ENCODE measurements at regions not wholly inside any gene's neighbourhood (a gene's known extent, or its start where the extent isn't known, plus 50 kb on each side); places are given as distances from the start of the nearest gene placed in this dataset.
"Not testable (repeated sequence)": the region's sequence is repeated elsewhere in the genome, so short reads cannot be mapped to it uniquely, and the experiment has no call there.

DNA sequence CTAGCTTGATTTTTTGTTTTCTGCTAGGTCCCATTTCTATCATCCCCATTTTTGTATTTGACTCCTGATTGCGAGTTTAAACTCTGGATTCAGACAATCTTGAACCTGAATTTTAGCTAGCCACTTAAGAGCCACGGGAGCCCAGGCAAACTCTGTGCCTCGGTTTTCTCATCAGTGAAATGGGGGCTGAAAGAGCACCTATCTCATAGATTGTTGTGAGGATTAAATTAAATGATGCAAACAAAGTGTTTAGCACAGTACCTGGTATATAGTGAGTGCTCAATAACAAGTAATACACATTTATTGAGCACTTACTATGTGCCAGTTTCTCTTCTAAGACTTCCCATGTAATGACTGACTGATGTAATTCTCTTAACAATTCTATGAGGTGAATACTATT lies 158.1 kb upstream of the POU3F1 start:
- DNase-seq: no peak

DNA sequence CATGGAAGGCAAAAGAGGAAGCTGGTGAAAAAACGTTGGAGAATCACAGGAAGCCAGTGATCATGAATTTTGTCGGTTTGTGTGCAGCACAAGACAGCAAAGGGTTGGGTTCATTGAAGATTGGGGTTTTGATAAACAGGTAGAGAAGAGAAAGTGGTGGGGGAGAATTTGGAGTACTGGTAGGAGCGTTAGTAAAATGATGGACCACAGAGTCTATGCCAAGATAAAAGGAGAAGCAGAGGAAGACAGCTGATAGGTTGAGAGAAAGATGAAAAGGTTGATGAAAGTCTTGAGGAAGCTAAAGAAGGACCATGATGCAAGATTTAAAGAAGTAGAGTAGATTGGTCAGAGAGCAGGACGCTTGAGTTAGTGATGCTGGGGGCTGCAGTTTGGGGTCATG lies 156.8 kb upstream of the POU3F1 start:
- DNase-seq: no peak

DNA sequence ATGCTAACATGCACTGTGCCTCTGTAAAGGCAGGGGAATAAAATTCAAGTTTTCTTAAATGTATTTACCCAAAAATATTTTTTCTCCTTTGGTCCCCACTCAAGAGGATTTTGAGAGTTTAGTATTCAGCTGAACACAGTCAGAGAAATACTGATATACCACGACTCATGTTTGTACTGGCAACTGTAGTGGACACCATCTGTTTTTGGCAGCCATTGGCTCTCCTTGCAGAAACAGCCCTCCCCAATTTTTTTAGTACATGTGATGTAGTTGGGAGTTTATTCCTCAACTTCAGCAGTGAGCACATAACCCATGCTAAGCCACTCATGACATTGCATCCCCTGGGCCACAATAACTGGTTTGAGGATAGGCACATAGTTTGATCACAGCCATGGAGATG lies 154.8 kb upstream of the POU3F1 start:
- DNase-seq: no peak

DNA sequence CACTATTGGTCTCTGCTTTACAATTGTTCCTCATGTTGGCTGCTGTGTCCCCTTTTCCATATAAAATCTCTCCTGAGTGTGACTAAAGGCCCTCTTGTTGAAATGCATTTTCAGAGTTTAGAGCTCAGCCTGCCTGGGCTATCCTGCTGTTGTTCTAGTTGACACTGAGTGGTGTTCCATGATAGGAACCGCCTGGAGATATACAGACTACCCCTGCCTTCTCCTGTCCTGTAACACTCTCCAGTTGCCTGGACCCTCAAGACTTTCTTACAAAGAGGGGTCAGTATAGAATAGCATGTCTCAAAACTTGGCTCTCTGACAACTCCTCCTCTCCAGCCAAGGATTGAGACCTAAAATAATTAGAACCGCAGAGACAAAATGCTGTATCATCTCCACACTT lies 152.0 kb upstream of the POU3F1 start:
- DNase-seq: no peak

DNA sequence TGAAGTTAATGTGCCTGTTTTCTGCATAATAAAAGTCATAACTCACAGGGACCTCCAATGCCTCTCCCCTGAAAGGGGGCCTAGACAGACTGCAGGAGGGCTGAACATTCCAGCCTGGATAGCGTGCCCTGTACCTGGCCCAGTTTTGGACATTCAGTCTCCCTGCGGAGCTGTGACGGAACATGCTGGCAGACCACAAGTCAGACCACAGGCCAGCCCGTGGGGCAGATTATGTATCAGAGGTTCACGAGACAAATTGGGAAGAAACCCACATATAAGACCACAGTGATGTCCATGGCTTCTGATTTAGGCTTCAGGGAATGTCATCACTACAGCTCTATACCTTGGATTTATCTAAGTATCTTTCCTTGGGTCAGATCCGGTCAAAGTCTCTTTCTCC lies 151.5 kb upstream of the POU3F1 start:
- no peak for DNase-seq

DNA sequence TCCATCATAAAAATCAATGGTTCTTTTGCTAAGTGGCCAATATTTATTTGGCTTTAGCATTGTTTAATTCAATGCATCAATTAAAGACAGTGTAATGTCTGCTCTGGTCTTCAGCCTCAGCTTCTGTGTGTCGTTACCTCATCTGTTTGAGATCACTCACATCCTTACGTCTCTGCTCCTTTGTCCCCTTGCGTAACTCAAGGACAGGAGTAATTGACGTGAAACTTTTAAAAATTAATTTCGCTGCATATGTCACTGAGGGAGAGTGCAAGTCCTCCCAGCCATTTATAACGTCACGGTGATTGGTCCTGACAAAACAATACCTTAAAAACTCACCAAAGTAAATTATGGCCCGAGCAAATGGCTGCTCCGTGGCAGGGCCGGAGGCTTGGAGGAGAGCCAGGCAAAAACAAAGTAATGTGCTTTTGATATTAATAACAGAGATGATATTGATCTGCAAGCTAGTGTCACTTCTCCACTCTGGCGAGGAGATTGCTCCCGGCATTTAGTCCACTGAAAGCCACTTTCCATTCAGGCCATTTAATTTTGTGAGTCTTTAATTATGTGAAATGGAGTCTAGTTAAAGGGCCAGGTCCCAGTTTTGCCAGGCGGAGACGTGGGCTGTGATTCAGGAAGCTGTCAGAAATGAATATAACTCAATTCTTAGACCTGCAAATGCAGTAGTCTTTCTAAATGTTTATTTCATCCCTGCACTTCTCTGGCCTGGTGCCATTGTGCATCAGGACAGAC lies 150.9 kb upstream of the POU3F1 start:
- DNase-seq: no peak

DNA sequence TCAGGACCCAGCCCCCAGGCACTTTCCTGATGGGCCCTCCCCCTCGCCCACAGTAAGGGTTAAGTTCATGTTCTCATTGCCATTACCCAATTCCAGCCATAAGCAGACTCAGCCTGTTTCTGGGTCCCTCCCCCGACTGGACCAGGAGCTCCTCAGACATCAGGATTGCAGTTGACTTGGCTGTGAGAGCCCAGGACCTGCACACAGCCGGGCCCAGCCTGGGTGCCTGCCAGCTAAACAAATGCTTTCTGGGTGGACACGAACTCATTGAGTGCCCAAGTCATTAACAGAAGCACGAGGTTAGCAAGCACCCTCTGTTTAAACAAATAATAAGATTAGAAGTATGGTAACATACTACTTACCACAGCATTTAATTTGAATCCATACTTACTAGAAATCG lies 147.9 kb upstream of the POU3F1 start:
- DNase-seq: no peak

DNA sequence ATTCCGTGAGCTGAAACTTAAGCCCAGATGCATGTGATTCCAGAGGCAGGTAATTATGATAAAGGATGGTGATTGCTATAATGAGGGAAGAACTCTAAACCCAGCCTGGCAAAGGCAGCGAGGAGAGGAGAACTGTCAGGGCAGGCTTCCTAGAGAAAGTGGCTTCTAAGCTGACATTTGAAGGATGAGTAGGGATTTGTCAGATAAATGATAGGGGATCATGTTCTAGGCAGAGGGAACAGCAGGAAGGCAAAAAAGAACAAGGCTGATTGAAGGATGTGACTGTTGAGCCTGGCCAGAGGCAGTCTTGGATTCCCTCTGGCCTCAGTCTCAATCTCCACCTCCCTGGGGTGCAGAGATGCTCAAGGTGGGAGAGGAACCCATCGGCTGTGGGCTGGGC lies 146.4 kb upstream of the POU3F1 start:
- no peak for DNase-seq

DNA sequence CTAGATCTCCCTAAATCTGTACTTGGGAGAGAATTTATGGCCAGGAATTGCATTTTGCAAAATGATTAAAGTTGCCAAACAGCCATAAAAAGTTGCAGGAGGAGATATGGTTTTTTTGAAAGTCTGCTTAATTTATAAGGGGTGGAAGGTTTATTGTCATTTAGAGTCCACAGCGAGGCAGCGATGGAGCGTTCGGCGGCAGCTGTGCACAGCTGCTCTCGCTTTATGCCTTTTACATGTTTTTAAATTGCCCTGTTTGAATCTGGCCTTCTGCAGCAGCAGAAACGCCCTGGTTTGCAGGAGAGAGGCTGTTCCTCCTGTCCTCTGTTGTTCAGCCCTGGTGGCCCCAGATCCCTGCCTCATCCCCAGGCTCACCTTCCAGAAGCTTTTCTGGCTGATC lies 144.9 kb upstream of the POU3F1 start:
- no peak for DNase-seq

DNA sequence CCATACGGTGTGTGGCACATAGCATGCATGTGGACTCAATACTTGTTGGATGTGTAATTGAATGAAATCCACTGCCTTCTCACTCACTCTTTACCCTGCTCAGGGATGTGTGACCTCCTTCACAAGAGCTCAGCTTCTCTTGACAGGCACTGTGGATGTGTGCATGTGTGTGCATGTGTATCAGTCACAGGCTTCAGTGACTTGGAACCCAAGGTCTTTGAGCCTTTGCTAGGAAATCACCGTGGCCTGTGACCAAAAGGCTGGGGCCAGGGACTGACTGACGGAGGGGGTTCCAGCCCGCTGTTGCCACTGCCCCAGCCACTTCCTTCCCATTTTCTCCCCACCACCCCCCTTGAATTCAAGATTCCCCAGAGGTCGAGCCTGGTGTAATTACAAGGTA lies 144.4 kb upstream of the POU3F1 start:
- DNase-seq: no peak

DNA sequence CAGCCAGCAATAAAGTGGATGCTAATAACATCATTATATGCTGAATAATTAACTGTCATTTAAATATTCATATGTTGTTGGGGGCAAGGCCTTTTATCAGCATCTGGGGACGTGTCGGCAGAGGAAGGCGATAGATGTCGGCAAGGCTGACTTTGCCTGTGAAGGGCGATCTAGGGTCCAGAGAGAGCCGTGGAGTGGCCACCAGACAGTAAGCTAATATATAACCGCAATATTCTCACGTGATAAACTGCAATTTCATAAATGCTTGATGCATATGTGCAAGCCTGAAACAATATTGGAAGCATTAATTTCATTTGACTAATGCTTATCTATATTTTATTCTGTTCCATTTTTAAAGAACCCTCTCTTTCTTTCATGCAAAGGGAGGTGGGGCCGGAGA lies 141.0 kb upstream of the POU3F1 start:
- no peak for DNase-seq

DNA sequence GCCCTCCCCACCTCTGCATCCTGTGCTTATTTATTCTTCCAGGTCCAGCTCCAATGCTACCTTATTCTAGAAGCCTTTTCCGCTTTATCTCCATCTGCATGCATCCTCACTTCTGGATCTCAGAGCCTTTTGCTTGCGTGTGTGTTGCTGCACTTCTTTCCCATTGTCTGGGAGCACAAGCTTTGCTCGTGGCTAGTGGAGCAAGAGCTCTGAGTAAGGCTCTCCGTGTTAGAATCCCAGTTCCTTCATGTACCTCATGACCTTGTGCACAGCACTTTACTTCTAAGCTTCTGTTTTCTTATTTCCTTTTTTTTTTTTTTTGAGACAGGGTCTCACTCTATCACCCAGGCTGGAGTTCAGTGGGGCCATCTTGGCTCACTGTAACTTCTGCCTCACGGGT lies 140.0 kb upstream of the POU3F1 start:
- no peak for DNase-seq

DNA sequence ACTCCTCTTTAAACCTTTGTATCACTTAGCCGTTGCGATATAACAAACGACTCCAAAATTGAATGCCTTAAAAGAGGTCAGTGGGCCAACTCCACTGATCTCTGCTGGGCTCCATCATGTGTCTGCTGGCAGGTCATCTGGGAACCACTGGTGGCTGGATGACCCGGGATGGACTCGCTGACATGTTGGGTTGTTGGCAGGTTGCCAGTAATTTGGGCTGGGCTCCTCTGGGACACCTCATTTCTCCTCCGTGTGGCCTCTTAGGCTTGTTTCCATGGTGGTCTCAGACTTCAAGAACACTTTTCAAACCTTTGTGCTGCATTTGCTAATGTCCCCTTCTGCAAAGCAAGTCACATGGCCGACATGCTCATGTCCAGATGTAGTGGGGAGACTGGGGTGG lies 139.3 kb upstream of the POU3F1 start:
- DNase-seq: no peak

DNA sequence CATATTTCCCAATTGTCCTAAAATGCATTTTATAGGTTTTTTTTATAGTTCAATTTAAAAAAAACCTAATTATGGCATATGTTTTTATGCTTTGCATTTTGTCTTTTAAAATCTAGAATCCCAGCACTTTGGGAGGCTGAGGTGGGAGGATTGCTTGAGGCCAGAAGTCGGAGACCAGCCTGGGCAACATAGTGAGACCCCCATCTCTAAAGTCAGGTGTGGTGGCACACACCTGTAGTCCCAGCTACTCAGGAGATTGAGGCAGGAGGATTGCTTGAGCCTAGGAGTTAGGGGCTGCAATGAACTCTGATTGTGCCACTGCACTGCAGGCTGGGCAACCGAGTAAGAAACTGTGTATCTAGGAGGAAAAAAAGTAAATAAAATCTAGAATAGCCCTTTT lies 137.2 kb upstream of the POU3F1 start:
- no peak for DNase-seq

DNA sequence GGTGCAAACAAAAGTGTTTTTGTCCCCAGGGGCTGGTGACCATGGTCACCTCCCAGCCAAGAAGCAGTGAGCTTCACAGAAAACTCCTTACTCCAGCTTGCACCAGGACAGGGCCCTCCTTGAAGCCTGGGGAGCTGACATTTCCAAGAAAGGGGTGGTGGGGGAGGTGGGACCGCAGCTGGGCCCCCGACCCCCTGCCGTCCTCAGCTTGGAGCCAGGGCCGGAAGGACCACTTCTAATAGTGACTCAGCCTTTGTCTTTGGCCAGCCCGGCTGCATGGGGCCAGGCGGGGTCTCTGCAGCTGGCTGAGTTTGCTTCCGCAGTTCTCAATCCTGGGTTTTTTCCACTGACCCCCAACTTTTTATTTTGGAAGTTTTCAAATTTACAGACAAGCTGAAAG lies 136.5 kb upstream of the POU3F1 start:
- DNase-seq: no peak

DNA sequence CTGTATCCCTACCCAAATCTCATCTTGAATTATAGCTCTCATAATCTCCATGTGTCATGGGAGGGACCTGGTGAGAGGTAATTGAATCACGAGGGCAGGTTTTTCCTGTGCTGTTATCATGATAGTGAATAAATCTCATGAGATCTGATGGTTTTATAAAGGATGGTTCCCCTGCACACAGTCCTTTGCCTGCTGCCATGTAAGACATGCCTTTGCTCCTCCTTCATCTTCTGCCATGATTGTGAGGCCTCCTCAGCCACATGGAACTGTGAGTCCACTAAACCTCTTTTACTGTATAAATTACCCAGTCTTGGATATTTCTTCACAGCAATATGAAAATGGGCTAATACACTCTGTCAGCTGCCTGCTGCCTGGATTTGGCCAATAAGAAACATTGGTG lies 133.8 kb upstream of the POU3F1 start:
- not testable (repeated sequence) for DNase-seq

DNA sequence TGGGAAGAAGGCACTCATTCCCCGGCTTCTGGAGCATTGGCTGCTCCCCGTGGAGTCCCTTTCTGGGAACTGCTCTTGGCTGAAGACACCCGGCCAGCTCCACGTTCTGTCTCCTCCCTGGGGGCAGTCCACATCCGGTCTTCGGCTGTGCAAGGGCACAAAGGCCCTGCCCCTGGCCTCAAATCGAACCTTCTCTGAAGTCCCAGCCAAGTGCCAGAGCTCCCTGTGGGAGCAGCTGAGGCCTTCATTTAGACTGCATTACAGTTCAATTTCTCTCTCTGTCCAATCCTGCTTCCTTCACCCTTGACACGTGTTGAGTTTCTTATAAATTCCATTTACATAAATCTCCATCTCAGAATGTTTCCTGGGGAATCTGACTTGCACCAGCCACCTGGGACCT lies 132.9 kb upstream of the POU3F1 start:
- DNase-seq: no peak

DNA sequence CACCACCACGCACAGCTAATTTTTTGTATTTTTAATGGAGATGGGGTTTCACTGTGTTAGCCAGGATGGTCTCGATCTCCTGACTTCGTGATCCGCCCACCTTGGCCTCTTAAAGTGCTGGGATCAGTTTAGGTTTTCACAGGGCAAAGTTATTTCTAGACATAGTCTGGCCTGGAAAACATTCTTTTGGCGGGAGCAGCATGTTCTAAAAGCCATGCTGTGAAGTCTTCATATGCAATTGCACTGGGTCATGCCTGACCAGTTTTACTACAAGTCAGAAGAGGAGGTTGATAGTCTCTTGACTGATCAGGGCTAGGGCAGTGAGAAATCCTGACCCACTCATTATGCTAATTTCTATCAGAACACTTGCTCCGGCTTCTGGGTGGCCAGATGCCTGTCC lies 131.6 kb upstream of the POU3F1 start:
- no peak for DNase-seq

DNA sequence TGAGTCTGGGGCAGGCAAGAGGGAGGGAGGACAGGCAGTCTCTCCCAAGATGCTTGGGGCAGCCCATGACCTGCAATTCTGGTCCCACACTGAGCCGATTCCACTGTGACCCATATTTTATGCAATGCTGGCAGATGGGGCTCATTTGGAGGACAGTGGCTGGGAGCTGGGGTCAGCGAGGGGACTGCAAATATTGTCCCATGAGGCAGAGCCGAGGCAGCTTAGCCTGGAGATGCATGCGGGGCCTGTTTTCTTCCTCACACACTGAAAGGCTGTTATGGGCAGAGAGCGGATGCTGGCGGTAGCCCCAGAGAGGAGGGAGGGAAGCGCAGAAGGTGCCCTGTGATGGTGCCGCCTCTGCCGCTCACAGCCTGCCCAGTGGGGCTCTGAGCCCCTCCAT lies 128.5 kb upstream of the POU3F1 start:
- no peak for DNase-seq

DNA sequence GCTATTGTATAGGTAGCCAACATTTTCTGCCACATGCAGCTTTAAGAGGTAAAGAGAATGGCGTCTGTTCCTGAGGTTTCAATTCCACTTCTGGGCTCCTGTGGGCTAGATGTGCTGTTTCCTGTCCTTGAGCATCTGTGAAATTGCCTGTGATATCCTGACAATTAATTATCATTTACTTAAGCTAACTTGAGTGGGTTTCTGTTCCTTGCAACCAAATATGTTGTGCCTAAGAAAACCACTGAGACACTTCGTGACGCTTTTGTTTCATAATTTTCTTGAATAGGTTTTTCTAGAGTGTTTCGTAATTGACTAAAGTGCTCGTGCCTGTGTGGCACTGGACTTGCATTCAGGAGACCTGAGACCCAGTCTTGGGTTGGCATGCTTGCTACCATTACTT lies 127.3 kb upstream of the POU3F1 start:
- no peak for DNase-seq

DNA sequence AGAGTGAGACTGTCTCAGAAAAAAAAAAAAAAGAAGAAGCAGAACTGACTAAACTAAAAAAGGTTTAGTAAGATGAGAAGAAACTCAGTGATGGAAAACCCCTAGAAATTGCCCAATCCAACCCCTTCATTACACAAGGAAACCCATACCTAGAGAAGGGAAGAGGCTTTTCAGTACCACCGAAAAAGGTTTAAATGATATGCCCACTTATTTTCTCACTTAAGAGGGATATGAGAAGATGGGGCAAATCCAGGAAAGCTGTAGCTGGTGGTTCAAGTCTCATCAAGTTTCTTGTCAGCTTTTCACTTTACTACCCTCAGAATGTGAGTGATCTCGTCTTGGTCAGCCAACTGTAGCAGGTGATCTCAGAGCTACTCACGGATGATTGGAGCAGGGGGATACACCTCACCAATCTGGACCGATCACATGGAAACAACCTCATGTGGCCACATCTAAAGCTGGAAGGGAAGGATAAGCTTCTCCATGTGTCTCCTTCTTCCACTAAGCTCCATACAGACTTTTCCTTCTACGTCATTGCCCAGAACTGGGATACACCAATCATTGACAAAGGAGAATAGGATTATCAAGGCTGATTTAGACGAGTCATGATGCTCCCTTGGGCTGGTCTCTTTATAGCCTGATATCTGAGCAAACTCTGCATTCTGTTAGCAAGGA lies 126.7 kb upstream of the POU3F1 start:
- no peak for DNase-seq

DNA sequence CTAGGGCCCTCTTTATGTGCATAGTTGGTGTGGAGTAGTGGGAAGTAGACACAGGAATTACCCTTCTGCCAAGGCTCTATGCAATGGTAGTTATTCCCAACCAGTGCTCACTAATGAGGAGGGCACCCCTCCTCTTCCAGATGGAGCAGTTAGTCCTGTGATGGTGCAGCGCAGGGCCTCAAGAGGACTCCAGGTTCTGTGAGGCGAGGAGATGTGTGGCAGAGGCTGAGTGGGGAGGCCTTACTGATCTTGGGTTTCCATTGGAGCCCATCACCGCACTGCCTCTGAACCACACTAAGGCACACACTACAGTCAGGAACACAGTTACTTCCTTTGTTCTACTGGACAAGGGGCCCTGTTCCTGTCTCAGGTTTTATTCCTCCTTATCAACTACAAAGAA lies 122.5 kb upstream of the POU3F1 start:
- no peak for DNase-seq

DNA sequence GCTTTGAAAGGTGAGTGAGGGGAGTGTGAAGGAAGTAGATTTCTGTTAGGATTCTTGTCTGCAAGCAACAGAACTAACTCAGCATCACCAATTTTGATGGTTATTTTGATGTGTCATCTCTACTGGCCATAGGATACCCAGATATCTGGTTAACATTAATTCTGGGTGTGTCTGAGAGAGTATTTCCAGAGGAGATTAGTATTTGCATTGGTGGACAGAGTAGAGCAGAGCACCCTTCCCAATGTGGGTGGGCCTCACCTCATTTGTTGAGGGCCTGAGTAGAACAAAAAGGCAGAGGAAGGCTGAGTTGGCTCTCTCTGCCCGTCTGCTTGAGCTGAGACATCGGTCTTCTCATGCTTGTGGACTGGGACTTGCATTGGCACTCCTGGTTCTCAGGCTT lies 121.8 kb upstream of the POU3F1 start:
- DNase-seq: no peak

DNA sequence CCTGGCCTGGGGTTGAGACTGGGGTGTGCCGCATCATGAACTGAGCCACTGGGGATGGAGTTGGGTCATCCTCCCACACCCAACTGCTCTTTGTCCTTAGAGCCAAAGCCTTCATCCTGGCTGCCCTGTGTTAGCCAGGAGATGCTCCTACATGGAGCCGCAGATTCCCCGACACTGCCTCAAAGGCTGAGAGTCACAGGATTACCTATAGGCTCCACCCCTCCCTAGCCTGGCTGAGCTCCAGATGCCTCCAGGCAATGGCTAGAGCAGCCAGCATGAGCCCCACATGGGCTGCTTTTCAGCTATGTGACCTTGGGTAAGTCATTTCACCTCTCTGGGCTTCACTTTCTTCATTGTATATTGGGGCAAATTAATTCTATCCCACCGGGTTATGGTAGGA lies 119.9 kb upstream of the POU3F1 start:
- no peak for DNase-seq
